PC-9 (cell line): ENCODE measurements at regions not wholly inside any gene's neighbourhood (a gene's known extent, or its start where the extent isn't known, plus 50 kb on each side); places are given as distances from the start of the nearest gene placed in this dataset.

Experiments
- BruUV-seq: library from RNA; stranded (reverse); fragments of 400-500 nt; replicated peaks from 2 replicates; lab custom pipeline; 2021; lab: Mats Ljungman, UMichigan
- CTCF ChIA-PET: fragments of 300-600 bp; sonication (Branson Sonifier 250); formaldehyde crosslinking; loops from one replicate; lab custom pipeline; 2022; ENCODE audit warnings: antibody characterized with exemption; lab: Charles Lee
- POLR2A ChIA-PET: fragments of 300-600 bp; sonication (Branson Sonifier 250); formaldehyde crosslinking; loops from one replicate; lab custom pipeline; 2022; ENCODE audit warnings: antibody characterized with exemption; ENCODE audit not compliant: unreplicated experiment; lab: Charles Lee
- DNase-seq, 2 experiments: peaks; one replicate each; pipeline versions ENCODE4 v3.0.0 to v3.0.0-alpha.2; 2015 to 2022; ENCODE audit warnings: mixed read lengths in 1 of 2
- H2AFZ ChIP-seq: fragments of 200-600 bp; sonication (generic); 2 replicates; pipeline ENCODE4 v1.8.1; 2017; ENCODE audit warnings: antibody characterized with exemption
- H3F3A ChIP-seq: fragments of 200-600 bp; sonication (generic); 2 replicates; pipeline ENCODE4 v1.8.1; 2017; ENCODE audit warnings: antibody characterized with exemption, mild to moderate bottlenecking, low read depth; ENCODE audit not compliant: insufficient read depth
- H3K27ac ChIP-seq: fragments of 200-600 bp; sonication (generic); 2 replicates; pipeline ENCODE4 v1.6.1; 2016; ENCODE audit warnings: mixed run types
- H3K27me3 ChIP-seq: fragments of 200-600 bp; sonication (generic); 2 replicates; pipeline ENCODE4 v1.6.1; 2016; ENCODE audit warnings: low read depth, mixed run types; ENCODE audit not compliant: insufficient read depth
- H3K36me3 ChIP-seq: fragments of 200-600 bp; sonication (generic); 2 replicates; pipeline ENCODE4 v1.6.1; 2016; ENCODE audit warnings: low read depth, mixed run types
- H3K4me1 ChIP-seq: fragments of 200-600 bp; sonication (generic); replicated peaks from 2 replicates; pipeline ENCODE4 v1.6.1; 2016; ENCODE audit warnings: mixed run types; ENCODE audit not compliant: insufficient read depth
- H3K4me2 ChIP-seq: fragments of 200-600 bp; sonication (generic); 2 replicates; pipeline ENCODE4 v1.6.1; 2017; ENCODE audit warnings: mixed run types
- H3K4me3 ChIP-seq: fragments of 200-600 bp; sonication (generic); 2 replicates; pipeline ENCODE4 v1.6.1; 2016; ENCODE audit warnings: mixed run types
- H3K79me2 ChIP-seq: fragments of 200-600 bp; sonication (generic); 2 replicates; pipeline ENCODE4 v1.6.1; 2017; ENCODE audit warnings: low read depth, mixed run types
- H3K9me2 ChIP-seq: fragments of 200-600 bp; sonication (generic); 2 replicates; pipeline ENCODE4 v1.8.1; 2017; ENCODE audit warnings: mild to moderate bottlenecking; ENCODE audit not compliant: insufficient read depth
- H3K9me3 ChIP-seq: fragments of 200-600 bp; sonication (generic); 2 replicates; pipeline ENCODE4 v1.8.1; 2016; ENCODE audit warnings: low read depth; ENCODE audit not compliant: insufficient read depth
- H4K20me1 ChIP-seq: fragments of 200-600 bp; sonication (generic); 2 replicates; pipeline ENCODE4 v1.8.1; 2017; ENCODE audit not compliant: insufficient read depth
- EZH2 ChIP-seq: fragments of 200-600 bp; sonication (generic); IDR thresholded peaks from 2 replicates; pipeline ENCODE4 v1.8.0; 2017; ENCODE audit warnings: antibody characterized with exemption, low read depth
- intact Hi-C: fragments of 100-400 bp; cut with micrococcal nuclease; formaldehyde crosslinking; loops from one replicate; pipeline ENCODE4 v1.10.0; 2022; ENCODE audit not compliant: unreplicated experiment
- TF ChIP-seq, protein P1 (sequence below): fragments of 200-600 bp; sonication (generic); conservative IDR thresholded peaks from 2 replicates; pipeline ENCODE4 v1.6.1; 2017; ENCODE audit warnings: mixed run types, antibody characterized with exemption, mild to moderate bottlenecking, moderate library complexity

DNA sequence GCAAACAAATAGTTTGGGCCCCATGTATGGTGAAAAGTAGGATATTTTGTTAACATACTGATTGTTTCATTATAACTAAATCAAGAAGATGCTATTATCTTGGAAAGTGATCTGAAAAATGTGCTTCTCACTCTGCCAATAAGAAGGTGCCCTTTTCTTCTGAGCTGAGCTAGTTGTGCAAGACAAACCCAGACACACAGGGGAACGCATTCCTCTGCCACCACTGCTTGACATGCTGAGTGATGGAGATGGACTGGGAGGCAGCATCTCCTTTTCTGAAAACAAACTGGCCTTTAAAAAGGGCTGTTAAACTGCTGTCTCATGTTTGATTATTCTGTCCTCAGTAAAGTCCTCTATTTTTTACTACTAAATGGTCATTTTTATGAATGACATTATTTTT is 1989.9 kb upstream of the CELF4 start:
- H3K9me3 ChIP-seq, result no peaks in the 10 kb centered on the region
- TF ChIP-seq EZH2, result no peak
- TF ChIP-seq, protein P1, sequence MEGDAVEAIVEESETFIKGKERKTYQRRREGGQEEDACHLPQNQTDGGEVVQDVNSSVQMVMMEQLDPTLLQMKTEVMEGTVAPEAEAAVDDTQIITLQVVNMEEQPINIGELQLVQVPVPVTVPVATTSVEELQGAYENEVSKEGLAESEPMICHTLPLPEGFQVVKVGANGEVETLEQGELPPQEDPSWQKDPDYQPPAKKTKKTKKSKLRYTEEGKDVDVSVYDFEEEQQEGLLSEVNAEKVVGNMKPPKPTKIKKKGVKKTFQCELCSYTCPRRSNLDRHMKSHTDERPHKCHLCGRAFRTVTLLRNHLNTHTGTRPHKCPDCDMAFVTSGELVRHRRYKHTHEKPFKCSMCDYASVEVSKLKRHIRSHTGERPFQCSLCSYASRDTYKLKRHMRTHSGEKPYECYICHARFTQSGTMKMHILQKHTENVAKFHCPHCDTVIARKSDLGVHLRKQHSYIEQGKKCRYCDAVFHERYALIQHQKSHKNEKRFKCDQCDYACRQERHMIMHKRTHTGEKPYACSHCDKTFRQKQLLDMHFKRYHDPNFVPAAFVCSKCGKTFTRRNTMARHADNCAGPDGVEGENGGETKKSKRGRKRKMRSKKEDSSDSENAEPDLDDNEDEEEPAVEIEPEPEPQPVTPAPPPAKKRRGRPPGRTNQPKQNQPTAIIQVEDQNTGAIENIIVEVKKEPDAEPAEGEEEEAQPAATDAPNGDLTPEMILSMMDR, result no peak
- DNase-seq, result no peak
- intact Hi-C loops, result no loop called here
- POLR2A ChIA-PET, result no interaction called here
- H3K4me2 ChIP-seq, result no peak overlapping the region
- H2AFZ ChIP-seq, result no peak overlapping the region
- no peaks in the 10 kb centered on the region for H3K36me3 ChIP-seq
- H3K9me2 ChIP-seq, result no peaks in the 10 kb centered on the region
- H3K4me3 ChIP-seq, result no peak overlapping the region
- no peaks in the 10 kb centered on the region for H4K20me1 ChIP-seq
- H3K4me1 ChIP-seq, result no peaks in the 10 kb centered on the region
- no peak overlapping the region for H3K27ac ChIP-seq
- no peaks in the 10 kb centered on the region for H3F3A ChIP-seq
- H3K79me2 ChIP-seq, result no peaks in the 10 kb centered on the region
- H3K27me3 ChIP-seq, result no peaks in the 10 kb centered on the region
- CTCF ChIA-PET, result no interaction called here
- no TSS peak for BruUV-seq

DNA sequence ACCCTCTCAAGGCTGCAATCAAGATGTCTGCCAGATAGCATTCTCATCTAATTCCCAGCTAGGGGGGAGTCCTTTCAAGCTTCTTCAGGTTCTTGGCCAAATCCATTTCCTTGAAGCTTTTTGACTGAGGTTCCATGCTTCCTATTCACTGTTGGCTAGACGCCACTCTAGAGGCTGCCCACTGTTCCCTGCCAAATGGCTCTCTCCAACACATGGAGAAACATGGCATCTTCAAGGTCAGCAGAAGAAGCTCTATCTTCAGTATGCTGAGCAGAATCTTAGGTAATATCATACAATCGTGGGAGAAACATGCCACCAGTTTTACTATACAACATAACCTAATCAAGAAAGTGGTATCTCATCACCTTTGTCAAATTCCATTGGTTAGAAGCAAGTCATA is 1985.1 kb upstream of the CELF4 start:
- BruUV-seq, result no TSS peak
- no peaks in the 10 kb centered on the region for H3F3A ChIP-seq
- no peaks in the 10 kb centered on the region for H3K36me3 ChIP-seq
- H2AFZ ChIP-seq, result no peak overlapping the region
- CTCF ChIA-PET, result no interaction called here
- no peaks in the 10 kb centered on the region for H3K9me3 ChIP-seq
- no peaks in the 10 kb centered on the region for H3K27me3 ChIP-seq
- H3K9me2 ChIP-seq, result no peaks in the 10 kb centered on the region
- no peak for DNase-seq
- TF ChIP-seq, protein P1, result no peak
- TF ChIP-seq EZH2, result no peak
- intact Hi-C loops, result no loop called here
- no peak overlapping the region for H3K4me2 ChIP-seq
- POLR2A ChIA-PET, result no interaction called here
- H4K20me1 ChIP-seq, result no peaks in the 10 kb centered on the region
- no peaks in the 10 kb centered on the region for H3K4me1 ChIP-seq
- H3K4me3 ChIP-seq, result no peak overlapping the region
- H3K79me2 ChIP-seq, result no peaks in the 10 kb centered on the region
- H3K27ac ChIP-seq, result no peak overlapping the region

DNA sequence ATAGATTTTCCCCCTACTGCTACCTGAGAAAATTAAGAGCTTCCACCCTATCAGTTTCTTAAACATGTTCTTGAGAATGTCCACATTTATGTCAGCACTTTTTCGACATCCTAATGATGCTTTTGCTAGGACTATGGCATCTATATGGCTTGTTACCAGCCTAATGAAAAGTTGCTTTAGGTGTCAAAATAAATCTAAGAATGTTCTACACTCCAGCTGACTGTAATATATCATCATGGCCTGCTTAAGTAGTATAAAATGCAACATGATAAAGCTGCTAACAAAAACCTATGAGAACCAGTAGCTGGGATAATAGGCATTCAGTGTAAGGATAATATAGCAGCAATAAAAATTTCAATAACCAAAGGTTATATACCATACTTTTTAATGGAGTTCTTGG is 1983.5 kb upstream of the CELF4 start:
- POLR2A ChIA-PET, result no interaction called here

DNA sequence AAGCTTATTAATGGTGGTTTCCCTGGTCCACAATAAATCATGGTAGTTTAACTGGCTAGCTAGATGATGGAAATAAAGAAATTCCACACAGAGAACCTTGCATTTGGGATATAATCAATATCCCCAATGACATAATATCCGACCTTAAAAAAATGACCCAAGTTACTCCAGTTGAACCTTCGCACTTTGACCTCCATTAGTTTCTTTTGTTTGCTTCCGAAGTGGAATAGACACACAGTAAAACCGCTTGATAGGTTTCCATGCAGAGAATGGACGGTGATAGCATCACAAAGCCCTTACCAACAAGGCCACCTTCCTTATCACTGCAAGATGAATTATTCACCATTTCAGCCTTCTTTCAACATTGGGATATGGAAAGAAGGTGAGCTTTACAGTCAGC is 1966.1 kb upstream of the CELF4 start:
- Histone ChIP-seq H3F3A (no peaks in the 10 kb centered on the region), H3K27ac (no peak overlapping the region), H3K9me2 (no peaks in the 10 kb centered on the region), H3K4me1 (no peaks in the 10 kb centered on the region), H3K27me3 (no peaks in the 10 kb centered on the region), H4K20me1 (no peaks in the 10 kb centered on the region), H3K79me2 (no peaks in the 10 kb centered on the region), H3K9me3 (no peaks in the 10 kb centered on the region), H2AFZ (no peak overlapping the region), H3K4me3 (no peak overlapping the region), H3K36me3 (no peaks in the 10 kb centered on the region), H3K4me2 (no peak overlapping the region)
- TF ChIP-seq, protein P1, result no peak
- no peak for TF ChIP-seq EZH2
- intact Hi-C loops, result no loop called here
- DNase-seq, result no peak
- ChIA-PET POLR2A (no interaction called here), CTCF (no interaction called here)
- no TSS peak for BruUV-seq

More for the DNA sequence above, 1983.5 kb upstream of the CELF4 start:
- Histone ChIP-seq H4K20me1 (no peaks in the 10 kb centered on the region), H3K4me2 (no peak overlapping the region), H3K79me2 (no peaks in the 10 kb centered on the region), H3K27ac (no peak overlapping the region), H3F3A (no peaks in the 10 kb centered on the region), H3K36me3 (no peaks in the 10 kb centered on the region), H3K9me2 (no peaks in the 10 kb centered on the region), H3K27me3 (no peaks in the 10 kb centered on the region), H3K4me1 (no peaks in the 10 kb centered on the region), H3K4me3 (no peak overlapping the region), H3K9me3 (no peaks in the 10 kb centered on the region), H2AFZ (no peak overlapping the region)
- CTCF ChIA-PET, result no interaction called here
- no TSS peak for BruUV-seq
- TF ChIP-seq EZH2, result no peak
- intact Hi-C loops, result no loop called here
- DNase-seq, result no peak
